ENCODE measurements at regions not wholly inside any gene's neighbourhood (a gene's known extent, or its start where the extent isn't known, plus 50 kb on each side); places are given as distances from the start of the nearest gene placed in this dataset.
"Not testable (repeated sequence)": the region's sequence is repeated elsewhere in the genome, so short reads cannot be mapped to it uniquely, and the experiment has no call there.

- DNase-seq (ENCODE audit: low read depth) = not testable (repeated sequence)
Observed at GRCh38 chr1:146281522-146281921, 52.7 kb upstream of the NOTCH2NLA start.

GRCh38 chr1:146278758-146279157, 49.9 kb upstream of the NOTCH2NLA start:
- not testable (repeated sequence) for DNase-seq (ENCODE audit: low read depth)

All from stimulated activated CD8-positive, alpha-beta memory T cell treated with anti-CD3 and anti-CD28 coated beads, Interleukin-4, amount 100 ng/mL, for 24 hours (primary cell).